Stimulated activated CD4-positive, alpha-beta T cell treated with anti-CD3 and anti-CD28 coated beads, TNF-alpha, amount 100 ng/mL, for 24 hours (primary cell): ENCODE measurements at regions not wholly inside any gene's neighbourhood (a gene's known extent, or its start where the extent isn't known, plus 50 kb on each side); places are given as distances from the start of the nearest gene placed in this dataset.
"Not testable (repeated sequence)": the region's sequence is repeated elsewhere in the genome, so short reads cannot be mapped to it uniquely, and the experiment has no call there.

ENCODE experiments used
- DNase-seq, 3 experiments: peaks; one replicate each; pipeline ENCODE4 v3.0.0-alpha.2; 2020; ENCODE audit warnings: low read depth in 3 of 3

DNA sequence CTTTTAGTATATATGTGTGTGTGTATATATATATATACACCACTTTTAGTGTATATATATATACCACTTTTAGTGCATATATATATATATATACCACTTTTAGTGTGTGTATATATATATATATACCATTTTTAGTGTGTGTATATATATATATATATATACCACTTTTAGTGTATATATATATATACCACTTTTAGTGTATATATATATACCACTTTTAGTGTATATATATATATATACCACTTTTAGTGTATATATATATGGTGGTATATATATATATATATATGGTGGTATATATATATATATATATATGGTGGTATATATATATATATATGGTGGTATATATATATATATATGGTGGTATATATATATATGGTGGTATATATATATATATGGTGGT, 79.5 kb upstream of the ANK3 start:
- not testable (repeated sequence) for DNase-seq

DNA sequence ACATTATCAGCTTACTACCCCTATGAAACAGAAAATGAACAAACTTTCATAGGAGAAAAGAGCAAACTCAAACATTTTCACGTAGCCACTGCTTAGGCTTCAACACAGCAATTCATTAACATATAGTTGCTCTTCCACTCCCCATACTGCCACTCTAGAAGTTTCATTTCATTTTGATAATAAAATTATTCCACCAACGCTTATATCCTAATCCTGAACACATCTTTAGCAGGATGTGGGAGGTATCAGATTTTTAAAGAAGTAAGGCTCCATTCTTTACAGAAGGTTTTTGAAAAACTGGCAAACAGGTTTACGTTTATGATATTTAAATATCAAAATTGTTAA, 77.5 kb upstream of the ANK3 start:
- no peak for DNase-seq

GRCh38 chr10:60466267-60467201, 76.9 kb upstream of the ANK3 start:
- DNase-seq, result no peak

DNA sequence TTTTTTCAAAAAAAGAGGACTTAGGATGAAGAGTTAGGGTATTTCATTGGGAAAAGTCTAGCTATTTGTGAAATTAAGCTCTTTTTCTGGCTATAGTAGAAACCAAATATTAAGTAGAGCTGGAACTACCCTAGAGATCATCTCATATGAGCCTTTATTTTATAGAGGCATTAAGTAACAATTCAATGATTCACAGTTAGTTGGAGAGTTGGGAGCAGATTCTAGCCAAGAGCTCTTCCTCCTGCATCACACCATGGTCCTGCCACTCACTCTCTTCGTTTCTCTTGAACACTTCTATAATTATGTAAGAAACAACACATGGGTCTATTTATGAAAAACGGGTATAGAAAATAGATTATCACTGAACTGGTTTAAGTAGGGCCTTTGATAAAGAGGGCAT, 76.1 kb upstream of the ANK3 start:
- no peak for DNase-seq

- DNase-seq, result no peak
Observed at GRCh38 chr10:60464659-60465058, 75.0 kb upstream of the ANK3 start.

DNA sequence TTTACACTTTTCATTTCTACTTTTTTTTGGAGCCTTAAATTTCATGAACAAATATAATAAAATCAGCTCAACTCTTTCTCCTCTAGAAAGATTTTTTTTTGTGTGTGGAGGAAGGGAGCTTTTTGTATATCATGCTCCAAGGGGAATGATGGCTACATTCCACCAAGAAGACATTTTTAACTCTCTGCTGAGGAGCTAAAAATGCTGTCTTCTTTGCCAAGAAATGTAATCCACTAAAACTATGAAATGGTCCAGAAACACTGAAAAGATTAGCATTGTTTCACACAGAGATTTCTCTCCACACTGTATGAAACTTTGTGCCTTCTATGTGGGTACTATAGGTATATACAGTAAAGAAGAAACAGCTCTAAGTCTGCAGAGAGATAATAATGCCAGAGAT, 74.1 kb upstream of the ANK3 start:
- DNase-seq, result no peak

GRCh38 chr10:60461688-60462087, 72.0 kb upstream of the ANK3 start:
- DNase-seq, result no peak

DNA sequence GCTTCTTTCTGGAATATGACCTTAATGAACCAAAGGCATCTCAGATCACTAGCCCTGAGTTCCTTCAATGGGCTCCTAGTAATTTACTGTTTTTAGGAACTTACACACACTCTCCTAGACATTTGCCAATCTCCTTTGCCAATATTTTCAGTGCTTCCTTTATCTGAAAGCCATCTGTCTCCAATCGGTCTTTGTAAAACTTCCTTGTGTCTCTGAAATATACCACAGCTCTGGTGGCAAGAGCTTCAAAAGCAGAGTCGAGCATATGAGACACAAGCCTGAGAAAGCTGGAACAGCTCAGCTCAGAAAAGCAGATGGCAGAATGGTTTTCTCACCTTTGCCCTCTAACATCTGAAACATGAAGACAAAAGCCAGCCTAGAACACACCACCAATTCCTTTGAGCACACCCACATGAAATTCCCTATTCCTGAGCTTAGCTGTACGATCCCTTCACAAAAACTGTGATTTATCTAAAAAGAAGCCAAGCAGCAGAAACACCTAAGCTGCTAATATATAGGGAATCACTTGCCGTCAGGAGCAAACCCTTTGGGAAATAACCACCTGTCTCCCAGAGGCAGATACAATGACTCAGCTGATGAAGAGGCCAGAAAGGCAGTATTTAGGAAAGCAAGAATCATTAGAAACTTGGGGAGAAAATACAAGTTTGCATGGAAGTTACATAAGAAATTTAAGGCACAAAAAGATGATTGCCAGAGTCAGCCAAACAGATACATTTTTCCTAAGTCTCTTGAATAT, 70.2 kb upstream of the ANK3 start:
- no peak for DNase-seq

DNA sequence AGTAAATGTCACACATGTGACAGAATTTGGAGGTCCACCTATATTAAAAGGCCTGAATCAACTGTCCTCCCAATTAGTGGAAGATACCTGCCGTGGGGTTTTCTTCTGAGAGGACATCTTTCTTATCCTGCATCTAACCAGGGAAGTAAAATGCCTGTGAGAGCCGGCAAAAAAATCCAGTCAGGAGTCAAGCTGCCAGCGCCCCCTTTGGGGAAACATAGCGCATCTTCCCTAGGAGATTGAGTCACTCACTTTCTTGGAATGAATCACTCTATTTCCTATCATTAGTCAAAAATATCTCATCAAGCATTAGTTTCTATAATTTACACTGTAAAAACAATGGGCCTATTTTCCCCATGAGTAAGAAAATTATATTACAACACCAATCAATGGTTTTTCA, 66.4 kb upstream of the ANK3 start:
- no peak for DNase-seq

- DNase-seq, result no peak
Observed at GRCh38 chr10:60454336-60454735, 64.7 kb upstream of the ANK3 start.

DNA sequence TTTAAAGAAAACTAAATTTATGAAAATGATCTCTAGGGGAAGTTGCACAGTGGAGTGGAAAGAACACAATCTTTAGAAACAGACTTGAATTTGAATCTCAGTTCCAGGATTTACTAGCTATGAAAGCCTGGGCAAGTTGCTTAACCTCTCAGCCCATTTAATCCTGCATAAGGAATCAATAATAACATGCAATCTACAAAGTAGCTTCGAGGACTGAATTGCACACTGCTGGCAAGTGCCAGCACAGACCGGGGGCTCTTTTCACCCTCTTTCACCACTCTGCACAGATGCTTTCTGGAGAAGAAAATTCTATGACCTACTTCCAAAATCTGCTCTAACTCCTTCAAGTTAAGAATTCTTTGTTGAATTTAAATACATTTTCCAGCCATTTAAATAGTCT, 63.4 kb upstream of the ANK3 start:
- DNase-seq, result no peak

DNA sequence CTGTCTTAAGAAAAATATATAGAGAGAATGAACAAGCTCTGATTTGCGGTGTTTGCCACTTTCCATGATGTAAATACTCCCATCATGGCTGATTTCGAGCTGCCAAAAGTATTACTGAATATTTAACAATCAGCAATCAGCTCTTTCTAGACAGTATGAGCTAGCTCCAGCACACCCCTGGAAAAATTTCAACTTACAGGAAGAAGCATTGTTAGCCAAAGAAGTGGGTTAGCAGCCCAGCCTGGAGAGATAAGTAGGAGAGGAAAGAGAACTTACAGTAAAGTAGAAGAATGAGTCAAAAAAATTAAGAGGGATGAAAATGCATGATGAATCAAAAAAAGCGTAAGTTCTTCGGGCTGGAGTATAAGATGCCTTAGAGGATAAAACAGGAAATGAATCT, 60.6 kb upstream of the ANK3 start:
- no peak for DNase-seq

DNA sequence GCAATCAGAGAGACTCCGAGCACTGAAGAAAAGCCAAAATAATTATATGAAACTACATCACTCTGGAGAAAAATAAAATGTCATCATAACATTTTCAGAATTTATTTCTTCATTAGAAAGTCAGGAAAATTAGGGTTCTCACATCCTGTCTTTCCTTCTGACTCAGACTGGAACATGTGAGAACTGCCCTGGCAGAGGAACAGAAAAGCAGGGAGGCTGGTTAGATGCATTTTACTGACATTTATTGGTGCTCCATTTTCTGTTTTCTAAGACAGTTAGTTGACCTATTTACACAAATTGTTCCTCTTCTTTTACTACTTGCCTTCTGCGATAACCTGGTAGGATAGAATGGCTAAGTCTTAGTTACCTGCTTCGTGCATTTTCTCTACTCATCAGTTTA, 58.6 kb upstream of the ANK3 start:
- no peak for DNase-seq

DNA sequence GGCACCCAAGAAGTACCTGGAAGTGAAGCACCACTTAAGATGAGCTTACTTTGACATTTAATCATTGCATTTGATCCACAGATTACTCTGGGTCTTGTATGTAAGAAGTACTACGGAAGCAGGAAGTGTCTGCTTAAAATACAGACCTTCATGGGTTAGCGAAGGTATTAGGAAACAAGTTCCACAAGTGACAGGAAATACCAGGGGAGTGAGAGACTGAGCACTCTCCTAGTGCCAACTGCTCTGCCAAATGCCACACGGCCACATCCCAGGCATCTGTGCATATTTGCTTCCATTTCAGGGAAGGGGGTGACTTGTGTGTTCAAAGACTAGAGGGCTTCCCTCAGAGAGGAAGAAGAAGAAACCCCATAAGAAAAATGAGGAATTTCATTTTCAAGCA, 57.2 kb upstream of the ANK3 start:
- DNase-seq, result no peak

GRCh38 chr10:60446070-60446833, 56.6 kb upstream of the ANK3 start:
- no peak for DNase-seq

GRCh38 chr10:60444494-60445064, 54.9 kb upstream of the ANK3 start:
- DNase-seq, result no peak

DNA sequence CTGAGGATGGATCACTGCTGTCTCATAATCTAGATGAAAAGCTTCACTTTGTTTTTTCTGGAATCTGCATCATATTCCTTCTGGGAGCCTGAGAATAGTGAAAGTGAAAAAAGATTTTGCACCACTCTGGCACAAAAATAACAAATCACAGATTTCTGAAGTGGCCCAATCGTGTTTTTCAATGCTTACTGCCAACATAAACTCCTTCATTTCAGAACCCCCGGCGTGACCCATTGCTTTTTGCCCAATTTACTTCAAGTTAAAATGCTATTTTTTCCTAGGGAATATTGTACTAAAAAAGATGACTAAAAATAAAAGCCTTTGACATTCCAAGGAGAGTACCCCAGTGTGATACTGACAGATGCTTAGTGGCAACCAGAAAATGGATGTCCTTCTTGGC, 53.7 kb upstream of the ANK3 start:
- DNase-seq, result no peak

DNA sequence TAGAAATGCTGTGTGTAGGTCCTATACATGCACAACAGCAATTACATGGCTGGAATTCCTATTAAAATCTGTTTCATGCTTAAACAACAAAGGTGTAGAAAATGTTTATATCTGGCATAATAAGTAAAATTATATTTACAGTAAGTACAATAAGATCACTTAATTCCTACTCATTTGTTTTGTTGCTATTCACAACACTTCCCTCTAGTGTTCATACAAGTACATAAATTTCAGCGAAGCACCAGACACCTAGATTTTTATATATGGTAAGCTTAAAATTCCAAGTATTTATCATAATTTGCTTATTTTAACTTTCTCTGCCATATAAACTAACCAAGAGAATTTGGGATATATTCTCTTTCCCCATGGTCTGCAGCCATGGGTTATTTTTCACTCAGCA, 51.8 kb upstream of the ANK3 start:
- no peak for DNase-seq

DNA sequence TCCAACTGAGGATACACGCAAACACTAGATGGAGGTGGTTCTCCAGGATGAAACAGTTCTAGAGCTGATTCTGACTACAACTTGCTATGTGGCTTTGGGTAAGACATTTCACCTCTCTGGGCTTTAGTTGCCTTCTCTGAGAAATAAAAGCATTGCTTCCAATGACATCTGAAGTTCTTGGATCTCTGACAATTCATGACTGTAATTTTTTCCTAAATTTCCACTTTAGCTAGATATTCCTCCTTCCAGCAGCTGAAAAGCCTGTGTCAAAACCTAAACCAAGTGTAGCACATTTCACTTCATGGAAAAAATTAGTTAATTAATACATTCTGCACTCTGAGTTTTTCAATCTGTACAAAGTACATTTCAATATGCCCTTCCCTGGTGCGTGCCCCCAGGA, 50.0 kb upstream of the ANK3 start:
- DNase-seq, result no peak
